ENCODE measurements at regions not wholly inside any gene's neighbourhood (a gene's known extent, or its start where the extent isn't known, plus 50 kb on each side); places are given as distances from the start of the nearest gene placed in this dataset.

DNA sequence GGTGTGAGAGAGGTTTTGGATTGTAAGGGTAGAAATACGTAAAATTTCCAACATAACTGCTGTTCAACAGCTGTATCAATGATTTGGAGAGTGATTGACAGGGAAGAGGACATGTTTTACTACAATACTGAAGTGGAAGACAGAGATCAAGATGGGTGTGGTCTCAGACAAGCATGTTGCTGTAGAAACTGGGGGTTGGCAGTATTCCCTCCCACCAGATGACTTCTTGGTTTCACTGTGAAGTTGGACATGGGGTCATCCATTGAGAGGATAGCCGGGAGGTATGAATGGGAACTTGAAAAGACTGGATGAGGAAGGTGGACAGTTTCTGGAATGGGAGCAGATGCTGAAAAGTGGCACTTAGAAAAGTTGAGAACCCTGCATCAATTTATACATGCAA lies 95.3 kb upstream of the HDAC9 start:
- DNase-seq (ENCODE audit: low spot score in 2 of 2), result no peak
- FAIRE-seq, result no peak

DNA sequence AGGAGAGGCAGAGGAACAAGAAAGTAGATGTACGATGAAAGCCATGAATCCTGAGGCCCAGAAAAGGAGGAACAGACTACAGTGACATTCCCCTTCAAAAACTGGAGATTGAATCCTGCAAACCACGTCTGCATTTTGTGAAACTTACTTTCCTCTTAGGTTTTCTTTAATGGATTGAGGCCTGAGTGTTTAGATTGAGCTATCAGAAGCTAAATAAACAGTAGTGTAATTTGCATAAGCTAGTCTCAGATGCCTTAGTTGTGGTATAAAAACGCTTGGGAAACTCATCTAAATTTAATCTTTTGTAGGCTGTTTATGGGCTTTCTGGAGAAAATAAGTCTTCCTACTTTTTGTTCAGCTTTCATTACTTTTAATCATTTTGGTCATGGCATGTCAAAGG lies 94.8 kb upstream of the HDAC9 start:
- no peak for DNase-seq (ENCODE audit: low spot score in 2 of 2)
- FAIRE-seq, result no peak

DNA sequence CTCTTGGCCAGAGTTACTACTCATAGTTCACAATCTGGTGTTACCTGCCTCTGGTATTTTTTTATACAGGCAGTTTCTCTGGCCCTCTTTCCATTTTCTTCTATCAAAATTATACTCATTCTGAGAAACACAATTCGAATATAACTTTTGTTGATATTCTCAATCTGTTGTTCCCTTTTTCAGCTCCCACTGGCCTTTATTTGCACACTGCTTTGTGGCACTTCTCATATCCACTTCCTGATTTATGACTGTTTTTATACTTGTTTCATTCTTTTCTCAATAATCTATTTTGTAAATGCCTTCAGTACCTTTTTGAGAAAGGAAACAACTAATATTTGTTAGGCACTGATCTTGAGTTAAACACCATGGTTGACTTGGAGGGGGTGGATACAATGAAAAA lies 93.8 kb upstream of the HDAC9 start:
- FAIRE-seq, result no peak
- DNase-seq (ENCODE audit: low spot score in 2 of 2), result no peak

DNA sequence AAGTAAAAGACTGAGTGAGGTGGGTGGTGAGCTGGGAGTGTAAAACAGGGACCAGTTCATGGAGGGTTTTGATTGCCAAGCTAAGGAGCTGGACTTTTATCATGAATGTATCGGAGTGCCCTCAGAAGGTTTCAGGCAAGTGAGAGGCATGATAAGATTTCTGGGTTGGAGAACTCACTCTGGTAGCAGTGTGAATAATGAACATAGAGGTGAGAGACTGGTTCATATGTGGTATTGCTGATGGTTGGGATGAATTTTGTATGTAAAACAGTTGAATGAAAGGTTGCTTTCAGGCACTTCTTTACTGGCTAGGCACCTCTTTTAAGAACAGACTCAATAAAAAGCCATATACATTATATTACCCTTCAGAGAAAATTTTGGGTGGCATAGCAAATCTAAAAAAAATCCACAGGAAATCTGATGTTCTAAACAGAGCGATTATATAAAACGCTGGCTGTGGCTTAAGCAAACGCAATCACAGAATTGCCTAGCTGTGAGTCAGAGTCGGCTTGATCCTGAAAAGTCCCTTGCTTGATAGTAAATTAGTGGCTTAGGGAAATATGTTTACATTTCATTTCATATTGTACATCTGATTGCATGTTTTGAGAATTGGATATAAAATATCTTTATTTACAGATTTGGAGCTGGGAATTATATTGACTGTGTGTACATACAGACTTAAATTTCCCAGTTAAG lies 92.9 kb upstream of the HDAC9 start:
- no peak for DNase-seq (ENCODE audit: low spot score in 2 of 2)
- no peak for FAIRE-seq

DNA sequence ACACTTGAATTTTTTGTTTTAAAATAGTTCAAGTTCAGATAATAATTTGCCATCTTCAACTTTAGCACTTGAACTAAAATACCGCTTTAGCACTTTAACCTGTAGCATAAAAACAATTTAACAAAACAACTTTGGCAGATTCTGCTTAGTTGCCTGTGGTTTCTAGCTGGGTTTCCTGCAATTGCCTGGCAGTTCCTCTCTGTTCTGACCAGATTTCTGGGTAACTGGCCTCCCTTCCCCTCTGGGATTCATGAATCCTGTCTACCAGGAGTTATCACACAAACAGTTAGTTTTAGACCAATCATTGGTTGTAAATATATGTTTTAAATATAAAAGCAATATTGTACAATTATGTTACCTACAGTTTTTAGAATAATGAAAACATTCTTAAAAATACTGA lies 89.8 kb upstream of the HDAC9 start:
- no peak for FAIRE-seq
- DNase-seq (ENCODE audit: low spot score in 2 of 2), result no peak

- no peak for DNase-seq (ENCODE audit: low spot score in 2 of 2)
- no peak for FAIRE-seq
Observed at GRCh38 chr7:18407385-18407784, 88.2 kb upstream of the HDAC9 start.

GRCh38 chr7:18408461-18408860 lies 87.1 kb upstream of the HDAC9 start:
- FAIRE-seq, result no peak

DNA sequence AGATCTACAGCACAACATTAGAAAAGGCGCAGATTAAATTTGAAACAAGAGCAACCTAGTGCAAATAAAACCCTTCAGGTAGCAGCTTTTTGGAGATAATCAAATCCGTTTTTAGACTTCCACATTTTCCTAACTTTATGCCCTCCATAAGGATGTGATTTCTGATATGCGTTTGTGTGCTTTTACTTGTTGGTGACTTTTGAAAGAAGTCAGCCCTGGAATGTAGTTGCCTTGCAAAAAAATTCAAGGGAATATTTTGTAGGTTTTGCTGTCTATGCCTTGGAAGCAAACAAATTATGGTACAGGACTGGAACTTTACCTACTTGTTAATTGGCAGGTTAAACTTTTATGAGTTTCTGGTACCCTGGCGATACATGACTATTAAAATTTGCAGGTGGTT lies 86.7 kb upstream of the HDAC9 start:
- no peak for FAIRE-seq
- no peak for DNase-seq (ENCODE audit: low spot score in 2 of 2)

More at GRCh38 chr7:18408461-18408860, 87.1 kb upstream of the HDAC9 start:
- DNase-seq (ENCODE audit: low spot score in 2 of 2), result no peak

DNA sequence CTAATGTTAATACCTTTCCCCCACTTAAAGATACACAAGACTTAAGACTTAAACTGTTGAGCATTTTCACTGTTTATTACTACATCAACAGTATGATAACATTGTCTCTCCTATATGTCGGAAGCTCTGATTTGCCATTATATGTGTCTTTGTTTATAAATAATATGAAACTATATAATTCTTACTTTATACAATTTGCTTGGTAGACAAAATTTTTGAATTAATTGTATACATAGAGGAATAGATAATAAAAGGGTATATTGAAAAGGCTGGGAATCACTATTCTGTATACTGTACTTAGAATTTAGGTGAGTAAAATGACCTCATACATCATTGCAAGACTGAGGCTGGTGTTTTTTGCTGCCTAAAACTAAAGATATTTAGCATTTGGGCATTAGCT lies 82.1 kb upstream of the HDAC9 start:
- no peak for FAIRE-seq
- DNase-seq (ENCODE audit: low spot score in 2 of 2), result no peak

DNA sequence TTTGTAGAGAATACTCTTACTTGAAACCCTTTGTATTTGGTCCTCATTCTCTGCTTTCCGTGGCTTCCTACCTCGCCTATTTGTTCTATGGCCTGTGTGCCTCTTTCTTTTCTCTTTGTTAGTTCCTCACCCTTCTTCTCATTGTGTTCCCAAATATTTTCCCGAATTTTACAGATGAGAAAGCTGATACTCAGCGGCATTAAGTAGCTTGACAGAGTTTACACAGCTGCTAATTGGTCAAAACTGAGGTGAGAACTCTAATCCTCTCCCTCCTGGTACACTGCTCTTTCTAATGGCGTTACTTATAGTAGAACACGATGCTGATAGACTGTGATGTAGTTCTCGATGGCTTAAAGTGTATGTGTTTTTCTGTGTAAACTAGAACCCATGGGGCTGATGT lies 80.7 kb upstream of the HDAC9 start:
- no peak for FAIRE-seq
- DNase-seq (ENCODE audit: low spot score in 2 of 2), result no peak

- FAIRE-seq (no peak), DNase-seq (ENCODE audit: low spot score in 2 of 2) (no peak)
Observed at GRCh38 chr7:18416988-18417387, 78.6 kb upstream of the HDAC9 start.

DNA sequence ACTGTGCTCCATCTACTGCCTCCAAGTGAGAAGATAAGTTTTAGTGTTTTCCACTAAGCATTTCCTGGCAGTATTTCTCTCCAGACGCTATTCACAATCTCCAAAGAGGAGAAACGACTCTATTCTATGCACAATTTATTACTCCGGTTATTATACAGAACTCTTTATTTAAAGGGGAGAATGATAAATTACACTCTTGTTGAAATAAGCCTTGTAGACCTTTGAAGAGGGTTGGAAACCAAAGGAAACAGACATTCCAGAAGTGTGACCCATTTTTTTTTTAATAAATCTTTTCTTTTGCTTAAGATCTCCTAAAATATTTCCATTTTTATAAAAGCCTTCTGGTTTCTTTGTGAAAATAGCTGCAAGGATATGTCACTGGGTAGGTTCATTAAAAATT lies 76.1 kb upstream of the HDAC9 start:
- no peak for FAIRE-seq

GRCh38 chr7:18420108-18420507 lies 75.4 kb upstream of the HDAC9 start:
- DNase-seq (ENCODE audit: low spot score in 2 of 2), result no peak
- FAIRE-seq, result no peak

More for the DNA sequence above, 76.1 kb upstream of the HDAC9 start:
- no peak for DNase-seq (ENCODE audit: low spot score in 2 of 2)

DNA sequence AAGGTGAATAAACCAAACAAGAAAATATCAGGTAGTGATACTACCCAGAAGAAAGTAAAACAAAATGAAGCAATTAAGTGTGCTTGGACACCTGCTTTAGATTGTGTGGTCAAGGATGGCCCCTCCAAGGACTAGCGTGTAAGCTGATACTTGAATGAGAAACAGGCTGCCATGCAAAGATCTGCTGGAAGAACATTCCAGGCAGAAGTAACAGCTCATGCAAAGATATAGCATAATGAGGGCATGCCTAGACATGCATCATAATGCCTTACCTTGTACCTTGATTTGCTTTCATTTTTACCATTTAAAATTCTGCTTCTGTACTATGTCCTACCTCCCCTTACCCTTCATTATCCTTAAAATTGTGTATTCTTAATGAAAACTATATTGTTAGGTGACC lies 74.8 kb upstream of the HDAC9 start:
- DNase-seq (ENCODE audit: low spot score in 2 of 2) (no peak), FAIRE-seq (no peak)

GRCh38 chr7:18421297-18422002 lies 74.1 kb upstream of the HDAC9 start:
- DNase-seq (ENCODE audit: low spot score in 2 of 2) (no peak), FAIRE-seq (no peak)

DNA sequence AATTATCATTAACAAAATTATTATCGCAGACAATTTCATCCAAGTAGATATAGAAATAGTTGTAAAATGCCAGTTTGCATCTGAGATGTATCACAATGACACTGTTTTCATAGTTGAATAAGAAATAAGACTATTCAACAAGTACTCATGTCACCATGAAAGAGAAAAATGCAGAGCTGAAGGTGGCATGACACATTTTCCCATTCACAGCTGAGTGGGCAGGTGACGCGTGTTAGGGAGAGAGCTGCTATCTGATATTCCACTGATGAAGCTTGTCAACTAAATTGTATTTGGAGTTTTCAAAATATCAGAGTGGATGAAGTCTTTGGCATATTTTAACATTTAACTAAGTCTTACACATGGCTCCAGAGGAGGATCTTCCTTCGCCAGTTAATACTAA lies 70.3 kb upstream of the HDAC9 start:
- DNase-seq (ENCODE audit: low spot score in 2 of 2), result no peak
- FAIRE-seq, result no peak

DNA sequence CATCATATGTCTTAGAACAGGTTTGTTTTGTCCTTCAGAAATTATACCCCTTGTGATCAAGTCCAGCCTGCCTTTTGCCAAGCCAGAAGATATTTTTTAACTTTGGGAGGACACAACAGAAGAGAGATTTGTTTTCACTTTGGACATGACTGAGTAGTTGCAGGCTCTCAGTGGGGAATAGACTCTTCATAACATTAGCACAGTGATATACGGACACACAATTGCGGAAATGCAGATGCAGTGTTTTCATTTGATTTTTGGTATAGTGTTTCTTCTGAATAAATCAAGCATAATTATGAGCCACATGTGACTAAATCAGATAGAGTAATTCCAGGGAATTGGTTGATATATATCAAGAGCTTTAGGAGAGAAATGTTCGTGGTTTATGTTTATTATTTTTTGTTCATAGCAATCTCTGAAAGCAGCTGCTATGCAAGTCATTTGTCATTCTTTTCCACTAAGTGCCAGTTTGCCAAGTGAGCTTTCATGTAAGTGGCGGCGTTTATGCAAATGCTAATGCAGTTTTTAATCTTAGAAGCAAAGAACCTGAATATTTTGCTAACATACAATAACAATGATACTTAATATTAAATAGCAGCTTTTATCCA lies 69.6 kb upstream of the HDAC9 start:
- no peak for DNase-seq (ENCODE audit: low spot score in 2 of 2)
- no peak for FAIRE-seq

GRCh38 chr7:18426564-18427226 lies 68.9 kb upstream of the HDAC9 start:
- DNase-seq (ENCODE audit: low spot score in 2 of 2), result no peak
- no peak for FAIRE-seq

GRCh38 chr7:18429547-18429946 lies 66.0 kb upstream of the HDAC9 start:
- FAIRE-seq (no peak), DNase-seq (ENCODE audit: low spot score in 2 of 2) (no peak)

GRCh38 chr7:18430810-18431209 lies 64.7 kb upstream of the HDAC9 start:
- DNase-seq (ENCODE audit: low spot score in 2 of 2) (no peak), FAIRE-seq (no peak)

- FAIRE-seq (no peak), DNase-seq (ENCODE audit: low spot score in 2 of 2) (no peak)
Observed at GRCh38 chr7:18434171-18434570, 61.4 kb upstream of the HDAC9 start.
